Hepatocyte (in vitro differentiated cells): ENCODE measurements at regions not wholly inside any gene's neighbourhood (a gene's known extent, or its start where the extent isn't known, plus 50 kb on each side); places are given as distances from the start of the nearest gene placed in this dataset.

ENCODE experiments used
- DNase-seq: peaks from one replicate; pipeline ENCODE4 v3.0.0-alpha.2; 2016; ENCODE audit warnings: low spot score
- H2AFZ ChIP-seq: fragments of 200-600 bp; sonication (generic); 2 replicates; pipeline ENCODE4 v1.6.0; 2016; ENCODE audit warnings: antibody characterized with exemption, mild to moderate bottlenecking
- H3K27ac ChIP-seq: fragments of 200-600 bp; sonication (generic); 2 replicates; pipeline ENCODE4 v1.5.1; 2016; ENCODE audit warnings: mild to moderate bottlenecking
- H3K27me3 ChIP-seq: fragments of 200-600 bp; sonication (generic); 2 replicates; pipeline ENCODE4 v1.6.1; 2016
- H3K36me3 ChIP-seq: fragments of 200-600 bp; sonication (generic); replicated peaks from 2 replicates; pipeline ENCODE4 v1.5.1; 2016; ENCODE audit warnings: low read depth; ENCODE audit not compliant: insufficient read depth
- H3K4me1 ChIP-seq: fragments of 200-600 bp; sonication (generic); 2 replicates; pipeline ENCODE4 v1.5.1; 2016; ENCODE audit warnings: mild to moderate bottlenecking, moderate library complexity; ENCODE audit not compliant: insufficient read depth
- H3K4me2 ChIP-seq: fragments of 200-600 bp; sonication (generic); 2 replicates; pipeline ENCODE4 v1.6.0; 2016
- H3K4me3 ChIP-seq: fragments of 200-600 bp; sonication (generic); 2 replicates; pipeline ENCODE4 v1.5.1; 2016; ENCODE audit warnings: mild to moderate bottlenecking
- H3K79me2 ChIP-seq: fragments of 200-600 bp; sonication (generic); 2 replicates; pipeline ENCODE4 v1.6.0; 2017; ENCODE audit warnings: mild to moderate bottlenecking
- H3K9me2 ChIP-seq: fragments of 200-600 bp; sonication (generic); replicated peaks from 2 replicates; pipeline ENCODE4 v1.6.0; 2017; ENCODE audit warnings: mild to moderate bottlenecking; ENCODE audit not compliant: insufficient read depth
- H3K9me3 ChIP-seq: fragments of 200-600 bp; sonication (generic); 2 replicates; pipeline ENCODE4 v1.5.1; 2016; ENCODE audit warnings: low read depth, mild to moderate bottlenecking
- H4K20me1 ChIP-seq: fragments of 200-600 bp; sonication (generic); 2 replicates; pipeline ENCODE4 v1.6.0; 2016; ENCODE audit warnings: mild to moderate bottlenecking; ENCODE audit not compliant: insufficient read depth, poor library complexity, severe bottlenecking
- CTCF ChIP-seq: fragments of 200-600 bp; sonication (generic); IDR thresholded peaks from 2 replicates; pipeline ENCODE4 v1.5.1; 2016; ENCODE audit warnings: antibody characterized with exemption, mild to moderate bottlenecking; ENCODE audit not compliant: poor library complexity
- EZH2 ChIP-seq: fragments of 200-600 bp; sonication (generic); IDR thresholded peaks from 2 replicates; pipeline ENCODE4 v1.6.1; 2016; ENCODE audit warnings: antibody characterized with exemption, mild to moderate bottlenecking, borderline replicate concordance
- EZH2phosphoT487 ChIP-seq: fragments of 200-600 bp; sonication (generic); IDR thresholded peaks from one replicate; pipeline ENCODE4 v1.6.1; 2018; ENCODE audit warnings: antibody characterized with exemption, mild to moderate bottlenecking, low read depth, moderate library complexity; ENCODE audit not compliant: unreplicated experiment, severe bottlenecking
- WGBS: methylation state at CpG from one replicate; pipeline ENCODE4 v1.1.6; 2016; ENCODE audit warnings: low lambda C conversion rate; ENCODE audit errors: missing lambda C conversion rate; 5-methylcytosine and 5-hydroxymethylcytosine counted together

- 59% methylated on average over 1 of the region's 1 CpG for WGBS
- Histone ChIP-seq H3K27ac (no peak overlapping the region), H3K79me2 (no peaks in the 10 kb centered on the region), H3K4me3 (no peak overlapping the region), H3K4me1 (peaks cover 12% of the 10 kb centered on the region), H3K36me3 (no peaks in the 10 kb centered on the region), H2AFZ (peak overlapping the region; percentile 10), H4K20me1 (no peaks in the 10 kb centered on the region), H3K4me2 (peak overlapping the region; percentile 50), H3K27me3 (no peaks in the 10 kb centered on the region), H3K9me3 (no peaks in the 10 kb centered on the region), H3K9me2 (no peaks in the 10 kb centered on the region)
- no peak for DNase-seq
- no peak for TF ChIP-seq CTCF
- TF ChIP-seq EZH2 = no peak
- TF ChIP-seq EZH2phosphoT487 = no peak
These were observed 54.2 kb upstream of the MLIP start for GRCh38 chr6:54057058-54057457.

GRCh38 chr6:54058236-54058635, 53.0 kb upstream of the MLIP start:
- no peak overlapping the region for H3K4me3 ChIP-seq
- TF ChIP-seq EZH2phosphoT487 = no peak
- no peak for TF ChIP-seq EZH2
- TF ChIP-seq CTCF = no peak
- no peak overlapping the region for H2AFZ ChIP-seq
- H3K4me1 ChIP-seq = peaks cover 12% of the 10 kb centered on the region
- H3K4me2 ChIP-seq = no peak overlapping the region
- no peaks in the 10 kb centered on the region for H3K9me3 ChIP-seq
- no peaks in the 10 kb centered on the region for H3K36me3 ChIP-seq
- DNase-seq = no peak
- no peaks in the 10 kb centered on the region for H3K27me3 ChIP-seq
- no peak overlapping the region for H3K27ac ChIP-seq
- no peaks in the 10 kb centered on the region for H3K79me2 ChIP-seq
- no peaks in the 10 kb centered on the region for H4K20me1 ChIP-seq
- H3K9me2 ChIP-seq = no peaks in the 10 kb centered on the region

GRCh38 chr6:54059683-54060082, 51.6 kb upstream of the MLIP start:
- Histone ChIP-seq H3K9me3 (no peaks in the 10 kb centered on the region), H4K20me1 (no peaks in the 10 kb centered on the region), H3K79me2 (no peaks in the 10 kb centered on the region), H3K27me3 (no peaks in the 10 kb centered on the region), H3K4me1 (peaks cover 12% of the 10 kb centered on the region), H3K36me3 (no peaks in the 10 kb centered on the region), H3K27ac (no peak overlapping the region), H3K9me2 (no peaks in the 10 kb centered on the region), H2AFZ (no peak overlapping the region), H3K4me3 (no peak overlapping the region), H3K4me2 (peak overlapping the region; percentile 19)
- 97% methylated on average over 2 of the region's 2 CpGs for WGBS
- DNase-seq = no peak
- TF ChIP-seq EZH2phosphoT487 = no peak
- TF ChIP-seq EZH2 = no peak
- TF ChIP-seq CTCF = no peak

GRCh38 chr6:54060286-54060685, 51.0 kb upstream of the MLIP start:
- H3K4me1 ChIP-seq = peaks cover 12% of the 10 kb centered on the region
- no peak overlapping the region for H3K27ac ChIP-seq
- no peaks in the 10 kb centered on the region for H4K20me1 ChIP-seq
- no peaks in the 10 kb centered on the region for H3K9me3 ChIP-seq
- TF ChIP-seq EZH2phosphoT487 (no peak), EZH2 (no peak), CTCF (no peak)
- no peaks in the 10 kb centered on the region for H3K79me2 ChIP-seq
- no peaks in the 10 kb centered on the region for H3K27me3 ChIP-seq
- WGBS = 77% methylated on average over 2 of the region's 2 CpGs
- no peaks in the 10 kb centered on the region for H3K9me2 ChIP-seq
- no peak overlapping the region for H3K4me2 ChIP-seq
- no peak overlapping the region for H2AFZ ChIP-seq
- no peak for DNase-seq
- H3K36me3 ChIP-seq = no peaks in the 10 kb centered on the region
- H3K4me3 ChIP-seq = no peak overlapping the region
